ENCODE measurements at regions not wholly inside any gene's neighbourhood (a gene's known extent, or its start where the extent isn't known, plus 50 kb on each side); places are given as distances from the start of the nearest gene placed in this dataset.

DNA sequence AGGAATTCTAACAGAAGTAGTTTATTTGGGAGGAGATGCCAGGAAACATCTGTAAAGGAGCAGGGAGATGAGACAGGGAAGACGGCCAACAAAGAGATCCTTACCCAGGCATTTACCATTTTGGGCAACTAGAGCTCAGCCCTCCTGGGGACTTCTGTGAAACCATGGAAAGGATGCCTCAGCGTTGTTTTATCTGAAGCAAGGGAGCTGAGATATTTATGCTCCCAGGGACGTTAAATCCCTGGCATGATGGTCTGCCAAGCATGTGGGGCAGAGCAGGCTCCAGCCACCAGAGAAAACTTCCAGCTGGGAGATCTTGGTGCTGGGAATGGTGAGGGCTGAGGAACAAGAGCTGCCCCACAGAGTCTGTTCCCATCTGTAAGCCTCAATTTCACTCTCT, 114.8 kb upstream of the FOXF1 start:
- DNase-seq: no peak

DNA sequence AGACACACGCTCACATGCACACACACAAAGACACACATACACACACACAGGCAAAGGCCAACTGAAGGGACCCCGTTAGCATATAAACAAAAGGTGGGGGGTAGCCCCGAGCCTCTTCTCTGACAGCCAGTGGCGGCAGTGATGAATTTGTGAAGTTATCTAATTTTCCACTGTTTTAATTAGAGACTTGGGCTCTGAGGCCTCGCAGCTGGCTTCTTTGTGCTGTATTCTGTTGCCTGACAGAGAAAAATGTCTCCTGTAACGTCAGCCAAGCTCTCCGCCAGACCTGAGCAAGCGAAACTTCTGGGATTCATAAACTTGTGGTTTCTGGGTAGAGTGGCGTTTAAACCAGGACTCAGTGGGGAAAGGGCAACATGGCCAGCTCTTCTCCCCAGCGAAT, 113.9 kb upstream of the FOXF1 start:
- no peak for DNase-seq

DNA sequence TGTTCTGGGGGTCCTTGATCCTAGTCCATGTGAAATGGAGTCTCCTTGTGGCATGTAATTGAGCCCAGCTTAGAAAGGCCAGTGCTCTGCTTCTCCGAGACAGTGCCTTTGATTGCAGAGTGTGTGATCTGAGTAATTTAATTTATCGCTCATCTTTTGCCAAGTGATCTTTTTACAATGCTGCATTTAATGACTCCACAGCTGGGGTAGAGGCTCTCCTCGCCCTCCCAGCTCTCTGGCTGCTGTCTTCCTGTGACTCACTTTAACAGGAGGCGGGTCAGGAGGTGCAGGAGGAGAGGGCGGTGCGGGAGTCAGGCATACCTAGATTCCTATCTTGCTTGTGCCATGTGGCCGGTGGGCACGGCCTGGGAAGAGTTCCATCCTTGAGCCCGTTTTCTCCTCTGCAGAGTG, 113.4 kb upstream of the FOXF1 start:
- no peak for DNase-seq

DNA sequence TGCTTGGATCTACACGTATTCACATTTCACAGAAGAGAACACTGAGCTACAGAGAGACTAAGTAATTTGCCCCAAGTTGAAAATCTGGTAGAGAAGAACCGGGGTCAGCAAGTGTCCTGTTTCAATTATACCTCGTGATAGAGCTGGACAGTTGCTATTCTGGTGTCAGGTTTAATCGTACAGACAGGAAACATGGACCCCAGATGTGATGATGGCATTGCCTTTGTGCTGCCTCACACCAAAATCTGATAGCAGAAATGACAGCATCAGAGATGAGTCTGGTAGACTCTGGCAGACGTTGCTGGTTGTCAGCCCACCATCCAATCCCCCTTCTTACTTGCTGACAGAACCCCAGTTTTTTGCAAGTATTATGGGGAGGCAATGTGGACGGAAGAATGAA, 112.1 kb upstream of the FOXF1 start:
- DNase-seq: no peak

DNA sequence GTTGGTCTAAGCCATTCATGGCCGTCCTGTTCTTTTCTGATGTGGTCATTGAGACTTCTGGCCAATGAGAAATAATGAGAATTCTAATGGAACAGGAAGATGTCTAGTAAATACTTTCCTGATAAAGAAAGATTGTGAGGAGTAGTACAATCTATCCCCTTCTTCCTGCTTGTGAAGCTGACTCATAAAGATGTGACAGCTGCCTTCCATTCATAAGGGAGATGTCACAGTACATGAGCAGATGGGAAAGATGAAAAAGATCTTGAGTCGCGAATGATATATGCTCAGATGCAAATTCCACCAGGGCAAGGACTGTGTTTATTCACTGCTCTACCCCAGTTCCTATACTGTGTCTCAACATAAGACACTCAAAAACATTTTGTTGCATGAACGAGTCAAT, 111.7 kb upstream of the FOXF1 start:
- no peak for DNase-seq

DNA sequence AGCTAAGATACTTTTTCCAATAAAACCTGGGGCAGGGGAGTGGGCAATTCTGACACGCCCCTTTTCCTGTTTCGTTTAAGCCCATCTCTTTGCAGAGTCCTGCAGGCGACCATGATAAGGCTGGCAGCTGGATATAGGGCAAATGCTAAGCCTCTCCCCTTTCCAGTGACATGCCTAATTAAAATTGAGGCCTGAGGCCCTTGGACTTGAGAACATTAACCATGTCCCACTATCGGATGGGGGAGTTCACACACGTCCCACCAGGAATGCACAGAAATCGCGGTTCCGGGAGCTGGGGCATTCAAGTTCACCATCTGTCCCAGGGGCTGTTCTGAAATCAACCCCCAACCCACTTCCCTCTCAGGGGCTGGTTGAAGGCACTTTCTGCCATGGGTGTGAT, 109.2 kb upstream of the FOXF1 start:
- no peak for DNase-seq

DNA sequence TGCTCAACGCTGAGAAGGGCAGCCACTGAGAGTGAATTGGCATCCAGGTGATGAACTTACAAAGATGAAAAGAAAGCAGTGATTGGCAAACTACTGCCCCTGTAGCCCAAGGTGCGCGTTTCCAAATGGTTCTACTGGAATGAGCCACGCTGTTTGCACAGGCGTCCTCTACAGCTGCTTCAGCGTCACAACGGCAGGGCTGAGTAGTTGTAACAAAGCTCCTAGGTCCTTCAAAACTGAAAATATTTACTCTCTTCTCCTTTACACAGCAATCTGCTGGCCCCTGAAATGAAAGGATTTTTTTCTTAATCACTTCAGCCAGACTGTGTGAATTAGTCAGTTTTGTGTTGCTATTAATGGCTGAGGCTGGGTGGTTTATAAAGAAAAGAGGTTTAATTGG, 107.2 kb upstream of the FOXF1 start:
- DNase-seq: no peak

DNA sequence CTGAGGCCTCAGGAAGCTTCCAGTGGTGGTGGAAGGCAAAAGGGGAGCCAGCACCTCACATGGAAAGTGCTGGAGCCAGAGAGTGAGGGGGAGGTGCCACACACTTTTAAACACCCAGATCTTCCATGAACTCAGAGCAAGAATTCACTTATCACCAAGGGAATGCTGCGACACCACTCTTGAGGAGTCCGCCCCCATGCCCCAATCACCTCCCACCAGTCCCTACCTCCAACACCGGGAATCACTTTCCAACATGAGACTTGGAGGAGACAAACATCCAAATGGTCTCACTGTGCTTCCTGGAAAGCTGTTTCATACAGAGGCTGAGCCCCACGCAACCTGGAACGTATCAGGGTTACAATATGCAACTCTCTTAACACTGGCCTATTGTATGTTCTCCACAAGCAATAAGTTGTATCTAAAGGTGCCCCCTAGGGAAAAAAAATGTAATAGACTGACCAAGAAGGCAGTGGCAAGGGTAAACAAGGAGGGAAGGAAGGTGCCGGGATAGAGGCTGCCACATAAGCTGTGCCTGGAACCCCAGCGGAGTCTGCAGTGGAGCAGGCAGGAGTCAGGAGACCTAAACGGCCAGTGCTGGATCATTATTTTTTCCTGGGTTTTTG, 106.7 kb upstream of the FOXF1 start:
- DNase-seq: no peak

DNA sequence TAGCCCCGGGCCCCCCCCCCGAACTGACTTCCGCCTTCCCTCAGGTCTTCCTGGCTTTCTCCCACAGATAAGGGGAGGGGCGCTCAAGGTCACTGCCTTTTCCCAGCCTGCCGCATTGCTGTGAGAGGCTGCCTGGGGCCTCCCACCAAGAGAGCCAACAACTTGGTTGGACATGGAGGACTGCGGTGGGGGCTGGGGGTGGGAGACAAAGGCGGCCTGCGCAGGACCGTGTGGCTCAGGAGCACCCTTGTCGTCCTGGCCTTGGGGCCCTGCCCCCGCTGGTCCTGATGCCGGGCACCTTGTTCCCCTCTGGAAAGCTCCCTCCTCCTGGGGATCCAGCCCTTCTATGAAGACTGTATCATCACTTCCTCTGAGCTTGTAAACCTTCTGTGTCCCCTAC, 105.6 kb upstream of the FOXF1 start:
- DNase-seq: no peak

DNA sequence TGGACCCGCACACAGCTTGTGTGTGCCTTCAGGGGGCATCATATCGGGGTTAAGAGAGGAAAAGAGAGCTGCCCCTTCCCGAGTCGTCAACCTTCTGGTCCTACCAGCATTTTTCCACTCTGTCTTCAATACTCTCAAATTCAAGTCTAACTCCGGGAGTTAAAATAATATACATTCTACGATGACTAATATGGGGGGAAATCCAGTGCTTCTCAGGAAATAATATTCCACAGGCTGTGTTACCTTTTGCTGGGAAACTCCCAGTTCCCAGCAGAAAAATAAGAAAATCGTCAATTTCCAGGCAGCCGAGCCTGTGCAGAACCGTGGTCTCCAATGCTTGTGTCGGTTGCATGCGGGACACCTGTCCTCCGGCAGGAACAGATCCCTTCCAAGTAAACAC, 105.0 kb upstream of the FOXF1 start:
- no peak for DNase-seq

DNA sequence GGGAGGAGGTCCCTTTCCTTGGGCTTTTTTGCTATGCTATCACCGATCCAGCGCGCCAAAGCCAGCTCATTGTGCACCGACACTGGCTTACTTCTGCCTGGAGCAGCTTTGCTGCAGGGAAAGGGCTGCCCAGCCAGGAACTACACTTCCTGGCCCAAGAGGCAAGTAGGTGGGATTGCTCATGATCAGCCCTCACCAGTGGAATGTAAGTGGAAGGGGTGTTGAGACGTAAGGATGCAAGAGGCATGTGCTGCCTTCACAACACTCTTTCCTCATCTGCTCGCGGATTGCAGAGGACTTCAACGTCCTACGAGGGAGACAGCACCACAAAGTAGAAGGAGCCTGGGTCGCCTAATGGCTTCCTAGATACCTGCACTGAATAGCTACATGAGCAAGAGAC, 104.3 kb upstream of the FOXF1 start:
- no peak for DNase-seq

DNA sequence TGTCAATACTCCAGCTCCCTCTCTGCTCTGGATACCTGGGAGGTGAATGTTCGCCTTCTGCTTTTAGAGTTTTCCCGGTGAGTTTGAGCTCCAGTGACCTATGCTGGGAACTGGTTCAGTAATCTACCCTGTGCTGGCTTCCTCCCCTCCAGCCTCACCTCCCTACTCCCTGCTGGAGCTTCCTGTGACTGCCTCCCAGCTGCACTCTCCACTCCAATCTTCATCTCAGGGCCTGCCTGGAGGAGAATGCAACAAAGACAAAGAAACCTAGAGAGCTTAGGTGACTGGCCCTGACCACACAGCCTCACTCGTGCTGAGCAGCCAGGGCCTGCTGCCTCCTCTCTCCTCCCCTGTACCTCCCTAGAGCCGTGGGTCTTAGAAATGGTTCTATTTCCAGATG, 101.6 kb upstream of the FOXF1 start:
- no peak for DNase-seq

DNA sequence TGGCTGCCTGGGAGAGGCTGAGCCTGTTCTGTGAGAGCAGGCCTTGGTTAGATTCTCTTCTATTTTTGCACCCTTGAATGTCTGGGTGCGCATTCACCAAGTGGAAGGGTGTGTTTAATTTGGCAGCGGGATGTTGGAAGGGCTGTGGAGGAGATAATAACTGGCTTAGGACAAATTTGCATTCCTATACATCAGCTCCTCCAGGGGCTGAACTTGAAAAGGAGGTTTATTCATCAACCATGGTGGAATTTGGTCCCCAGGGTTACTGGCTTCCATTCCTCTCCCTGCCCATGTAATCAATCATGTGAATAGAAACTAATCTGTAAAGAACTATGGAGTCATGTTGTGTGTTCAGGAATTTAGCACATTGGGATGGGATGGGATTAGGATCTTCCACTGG, 100.2 kb upstream of the FOXF1 start:
- DNase-seq: no peak

DNA sequence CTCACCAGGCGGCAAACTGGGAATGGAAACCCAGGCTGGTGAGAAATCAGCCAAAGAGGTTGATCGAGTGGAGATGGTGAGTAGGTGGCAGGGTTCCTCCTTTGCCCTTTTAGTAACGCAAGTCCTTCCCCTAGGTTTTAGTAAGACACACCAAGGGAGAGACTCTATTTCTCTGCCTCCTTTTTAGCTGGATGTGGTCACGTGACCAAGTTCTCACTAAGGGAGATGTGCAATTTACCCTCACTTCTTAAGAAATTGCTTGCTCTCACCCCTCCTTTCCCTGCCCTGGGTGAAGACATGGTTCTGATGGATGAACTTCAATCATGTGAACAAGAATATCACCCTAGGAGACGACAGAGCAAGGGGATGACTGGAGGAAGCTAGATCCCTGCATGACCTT, 99.8 kb upstream of the FOXF1 start:
- no peak for DNase-seq

DNA sequence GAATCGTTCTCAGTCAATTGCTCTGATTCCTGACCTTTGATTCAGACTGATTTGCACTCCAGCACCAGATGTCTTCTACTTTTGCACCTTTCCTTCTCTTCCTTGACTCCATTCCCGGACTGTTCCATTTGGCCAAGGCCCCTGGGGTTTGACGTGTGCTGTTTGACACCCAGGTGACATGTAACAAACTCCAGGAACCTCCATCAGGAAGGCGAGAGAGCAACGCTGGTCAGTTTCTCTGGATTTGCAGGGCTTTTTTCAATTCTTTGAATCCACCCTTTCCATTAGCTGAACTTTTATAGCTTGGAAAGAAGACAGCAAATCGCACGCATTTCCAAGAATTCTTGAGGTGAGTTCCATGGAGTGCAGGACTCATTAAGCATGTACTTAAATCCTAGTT, 98.4 kb upstream of the FOXF1 start:
- no peak for DNase-seq

DNA sequence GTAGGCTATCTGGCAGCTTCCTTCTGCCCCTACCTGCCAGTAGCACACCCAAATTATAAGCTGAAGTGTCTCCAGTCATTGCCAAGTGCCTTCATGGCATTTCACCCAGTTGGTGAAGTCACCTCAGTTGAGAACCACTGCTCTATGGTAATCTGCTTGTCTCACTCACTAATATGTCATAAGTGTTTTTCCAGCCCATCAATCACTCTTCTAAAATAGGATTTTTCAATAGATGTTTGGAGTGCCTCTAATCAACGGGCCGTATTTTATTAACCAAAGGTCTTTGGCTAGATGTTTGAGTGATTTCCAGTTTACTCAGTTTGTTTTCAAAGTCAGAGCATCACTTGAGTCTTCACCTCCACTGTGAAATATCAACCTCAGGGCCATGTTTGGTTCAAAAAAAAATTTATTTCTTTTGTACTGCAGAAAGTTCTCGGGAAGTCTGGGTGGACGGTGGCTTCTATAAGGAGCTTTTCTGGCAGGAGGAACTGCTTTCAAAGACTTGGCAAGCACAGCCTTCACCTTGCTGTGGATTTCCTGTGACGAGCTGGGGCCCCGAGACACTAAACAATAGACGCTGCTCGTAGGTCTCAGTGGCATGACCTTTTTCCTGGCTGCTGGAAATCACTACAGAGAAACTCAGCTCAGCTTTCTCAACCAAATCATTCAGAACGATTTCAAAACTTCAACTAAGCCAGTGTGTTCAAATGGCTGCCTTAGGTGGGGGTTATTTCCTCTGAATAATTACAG, 95.2 kb upstream of the FOXF1 start:
- DNase-seq: no peak

DNA sequence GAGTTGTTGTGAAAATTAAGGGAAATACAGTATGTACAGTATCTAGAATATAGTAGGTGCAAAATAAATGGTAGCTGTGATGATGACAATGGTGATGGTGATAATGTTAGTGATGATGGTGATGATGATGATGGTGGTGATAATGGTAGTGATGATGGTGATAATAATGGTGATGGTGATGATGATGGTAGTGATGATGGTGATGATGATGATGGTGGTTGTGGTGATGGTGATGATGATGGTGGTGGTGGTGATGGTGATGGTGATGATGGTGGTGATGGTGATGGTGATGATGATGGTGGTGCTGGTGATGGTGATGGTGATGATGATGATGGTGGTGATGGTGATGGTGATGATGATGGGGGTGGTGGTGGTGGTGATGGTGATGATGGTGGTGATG, 91.3 kb upstream of the FOXF1 start:
- no peak for DNase-seq

DNA sequence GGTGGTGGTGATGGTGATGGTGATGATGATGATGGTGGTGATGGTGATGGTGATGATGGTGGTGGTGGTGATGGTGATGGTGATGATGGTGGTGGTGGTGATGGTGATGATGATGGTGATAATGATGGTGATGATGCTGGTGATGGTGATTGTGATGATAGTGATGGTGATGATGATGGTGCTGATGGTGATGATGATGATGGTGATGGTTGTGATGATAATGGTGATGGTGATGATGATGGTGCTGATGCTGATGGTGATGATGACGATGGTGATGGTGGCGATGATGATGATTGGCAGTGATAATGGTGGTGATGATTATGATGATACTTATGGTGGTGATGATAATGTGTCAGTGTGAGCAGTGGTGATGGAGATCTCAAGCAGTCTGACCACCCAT, 90.8 kb upstream of the FOXF1 start:
- DNase-seq: no peak

DNA sequence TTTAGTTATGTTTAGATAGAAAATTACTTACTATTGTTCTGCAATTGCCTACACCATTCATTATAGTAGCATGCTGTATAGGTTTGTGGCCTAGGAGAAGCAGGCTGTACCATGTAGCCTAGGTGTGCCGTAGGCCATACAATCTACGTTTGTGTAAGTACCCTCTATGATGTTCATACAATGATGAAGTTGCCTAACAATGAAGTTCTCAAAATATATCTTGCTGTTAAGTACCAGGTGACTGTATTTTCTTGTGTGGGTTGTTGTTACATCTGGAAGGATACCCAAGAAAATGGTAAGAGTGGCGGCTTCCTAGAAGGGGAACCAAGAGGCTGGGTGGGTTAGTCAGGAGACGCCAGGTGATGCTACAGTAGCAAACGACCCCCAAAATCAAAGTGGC, 88.3 kb upstream of the FOXF1 start:
- DNase-seq: no peak

DNA sequence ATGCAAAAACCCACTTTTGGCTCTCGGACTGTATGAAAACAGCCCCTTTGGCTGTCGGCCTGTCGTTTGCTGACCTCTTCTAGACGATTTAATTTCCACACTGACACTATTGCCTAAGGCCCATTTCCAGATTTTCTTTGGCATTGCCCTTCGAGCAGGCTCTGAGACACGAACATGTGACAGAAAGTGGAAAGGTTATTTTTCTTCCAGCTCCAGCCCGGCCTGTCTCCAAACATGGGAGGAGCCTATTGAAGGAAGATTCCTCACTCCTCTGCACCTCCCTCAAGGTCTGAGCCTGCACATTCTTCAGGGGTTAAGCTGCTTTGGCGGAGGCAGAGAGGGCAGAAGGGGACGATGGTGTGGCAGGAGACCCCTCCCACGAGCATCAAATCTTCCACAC, 85.9 kb upstream of the FOXF1 start:
- no peak for DNase-seq

DNA sequence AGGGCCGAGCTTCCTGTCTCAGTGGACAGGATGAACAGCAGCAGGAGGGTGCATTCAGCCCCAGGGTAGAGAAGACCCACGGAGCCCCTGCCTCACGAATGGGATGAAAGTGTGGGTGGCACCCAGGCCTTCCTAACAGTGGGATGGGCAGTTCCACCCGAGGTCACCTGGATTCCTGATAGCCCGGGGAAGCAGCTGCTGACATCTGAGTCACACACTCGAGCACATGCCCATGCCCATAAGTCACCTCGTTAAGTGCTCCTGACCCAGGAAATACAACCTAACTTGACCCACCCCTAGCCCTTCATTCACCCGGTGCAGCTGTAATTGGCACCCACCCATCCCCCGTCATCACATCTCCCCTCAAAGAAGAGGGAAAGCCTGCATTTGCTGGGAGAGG, 85.3 kb upstream of the FOXF1 start:
- no peak for DNase-seq

DNA sequence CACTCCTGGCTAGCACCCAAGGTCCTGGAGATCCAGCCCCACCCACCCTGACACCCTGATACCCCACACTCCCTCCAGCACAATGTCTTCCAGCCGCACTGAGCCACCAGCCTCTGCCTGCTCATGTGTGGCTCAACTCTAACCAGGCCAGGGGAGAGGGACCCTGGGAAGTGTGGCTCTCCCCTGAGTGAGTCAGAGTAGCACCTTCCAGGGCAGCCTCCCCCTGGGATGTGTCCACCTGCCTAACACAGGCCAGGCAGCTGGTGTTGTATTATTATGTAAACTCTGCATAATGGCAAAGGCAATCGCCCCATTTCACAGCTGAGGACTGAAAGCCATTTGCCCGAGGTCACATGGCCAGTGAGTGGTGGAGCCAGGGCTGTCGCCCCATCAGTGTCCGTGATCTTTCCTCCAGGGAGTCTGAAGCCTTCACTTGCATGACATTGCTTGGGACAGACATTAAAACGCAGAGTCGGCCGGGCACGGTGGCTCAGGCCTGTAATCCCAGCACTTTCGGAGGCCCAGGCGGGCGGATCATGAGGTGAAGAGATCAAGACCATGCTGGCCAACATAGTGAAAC, 84.2 kb upstream of the FOXF1 start:
- DNase-seq: no peak

DNA sequence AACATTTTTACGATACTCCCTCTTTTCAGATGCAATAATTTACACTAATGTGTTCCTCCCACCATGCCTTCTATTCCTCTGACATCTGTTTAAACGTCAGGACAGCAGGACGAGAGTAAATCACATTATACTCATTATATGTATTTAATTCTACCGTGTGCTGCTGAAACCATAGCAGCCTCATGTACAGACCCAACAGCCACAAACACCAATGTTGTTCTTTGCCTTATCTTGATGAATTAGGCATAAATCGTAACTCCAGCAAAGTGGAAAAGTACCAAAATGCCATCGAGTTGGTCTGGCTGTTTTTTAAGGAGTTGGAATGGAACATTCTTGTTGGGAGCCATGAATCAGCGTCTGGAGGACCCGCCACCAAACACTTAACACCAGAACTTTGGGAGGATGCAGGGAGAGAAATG, 82.9 kb upstream of the FOXF1 start:
- DNase-seq: no peak

DNA sequence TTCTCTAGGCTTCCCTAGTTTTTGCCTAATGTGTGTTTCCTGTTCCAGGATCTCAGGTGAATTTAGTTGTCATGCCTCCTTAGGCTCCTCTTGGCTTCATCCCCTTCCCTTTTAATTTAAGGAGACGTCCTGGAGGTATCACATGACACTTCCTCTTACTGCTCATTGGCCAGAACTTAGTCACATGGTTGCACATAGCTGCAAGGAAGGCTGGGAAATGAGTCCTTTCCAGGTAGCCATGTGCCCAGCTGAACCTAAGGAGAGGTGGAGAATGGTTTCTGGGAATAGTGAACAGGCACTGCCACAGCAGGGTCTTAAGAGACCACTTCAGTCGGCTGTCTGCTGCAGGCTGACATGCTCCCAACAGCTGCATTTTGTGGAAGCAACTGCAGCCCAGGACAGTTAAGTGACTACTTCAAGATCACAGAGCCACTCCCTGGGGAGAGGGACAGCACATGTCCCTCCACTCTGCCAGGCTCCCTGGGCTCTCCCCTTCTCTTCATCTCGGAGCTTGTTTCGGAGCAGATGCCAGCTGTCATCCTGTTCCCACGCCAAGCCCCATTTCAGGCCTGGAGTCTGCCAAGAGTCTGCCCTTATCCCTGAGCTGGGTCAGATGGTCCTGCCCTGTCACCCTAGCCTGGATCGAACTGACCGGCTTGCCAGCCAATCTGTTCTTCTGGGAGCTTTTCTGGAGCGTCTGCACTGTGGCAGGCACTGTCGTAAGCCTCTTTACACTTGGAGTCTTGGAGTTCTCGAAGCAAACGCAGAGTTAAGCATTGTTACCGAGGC, 81.4 kb upstream of the FOXF1 start:
- no peak for DNase-seq
